Fibroblast of skin of scalp (primary cell): ENCODE measurements at regions not wholly inside any gene's neighbourhood (a gene's known extent, or its start where the extent isn't known, plus 50 kb on each side); places are given as distances from the start of the nearest gene placed in this dataset.
"Not testable (repeated sequence)": the region's sequence is repeated elsewhere in the genome, so short reads cannot be mapped to it uniquely, and the experiment has no call there.

Experiments
- DNase-seq: peaks from one replicate; pipeline ENCODE4 v3.0.0-alpha.2; 2013

DNA sequence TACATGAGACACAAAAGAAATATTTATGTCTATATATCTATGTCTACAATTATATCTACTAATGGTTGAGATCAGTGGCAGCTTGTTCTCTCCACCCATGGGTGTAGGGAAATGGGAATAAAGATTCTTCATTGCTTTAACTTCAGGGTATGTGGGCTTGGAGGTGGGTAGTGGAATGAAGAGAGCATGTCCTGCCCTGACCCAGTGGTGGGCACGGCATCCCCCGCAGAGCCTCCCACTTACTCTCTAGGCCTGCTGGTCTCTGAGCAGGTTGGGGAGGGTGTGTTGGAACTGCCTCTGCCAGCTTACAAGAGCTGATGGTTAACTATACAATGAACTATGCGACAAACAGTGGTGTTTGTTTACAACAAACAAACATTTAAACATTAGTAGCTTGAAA, 152.5 kb upstream of the SKOR2 start:
- DNase-seq, result no peak

DNA sequence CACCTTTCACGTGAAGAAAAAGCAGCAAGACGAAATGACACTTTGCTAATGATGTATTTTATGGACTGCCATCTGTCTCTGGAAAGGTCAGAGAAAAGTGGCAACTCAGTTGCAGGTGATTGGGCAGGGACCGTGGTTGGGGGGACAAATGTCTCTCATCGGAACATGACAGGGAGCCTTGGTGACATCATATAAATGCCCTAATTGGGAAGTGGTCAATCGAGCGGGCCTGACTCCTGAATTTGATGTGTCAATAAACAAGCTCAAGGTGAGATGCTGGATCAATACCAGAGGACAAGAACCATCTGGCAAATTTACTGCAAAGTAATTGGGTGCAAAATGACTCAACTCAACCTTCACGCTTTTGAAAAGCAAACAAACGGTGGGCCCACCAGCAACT, 151.9 kb upstream of the SKOR2 start:
- DNase-seq, result no peak

DNA sequence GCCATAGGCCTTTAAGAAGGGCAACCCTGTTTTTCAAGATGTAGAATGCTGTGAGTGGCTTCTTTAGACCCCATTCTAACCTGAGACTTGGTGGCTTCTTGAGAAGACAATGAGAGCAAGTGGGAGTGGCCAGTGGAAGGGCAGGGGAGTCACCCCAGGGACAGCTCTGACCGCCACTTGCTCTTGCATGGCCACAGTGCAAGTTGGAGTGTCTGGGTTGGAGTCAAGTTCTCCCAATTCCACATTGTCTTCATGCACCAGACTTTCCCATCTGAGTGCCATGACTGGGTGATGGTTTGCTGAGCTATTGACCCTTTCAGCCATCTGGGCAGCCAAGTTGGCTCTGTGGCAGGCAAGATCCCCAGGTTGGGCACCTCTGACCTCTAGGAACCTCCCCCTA, 148.0 kb upstream of the SKOR2 start:
- DNase-seq, result no peak

DNA sequence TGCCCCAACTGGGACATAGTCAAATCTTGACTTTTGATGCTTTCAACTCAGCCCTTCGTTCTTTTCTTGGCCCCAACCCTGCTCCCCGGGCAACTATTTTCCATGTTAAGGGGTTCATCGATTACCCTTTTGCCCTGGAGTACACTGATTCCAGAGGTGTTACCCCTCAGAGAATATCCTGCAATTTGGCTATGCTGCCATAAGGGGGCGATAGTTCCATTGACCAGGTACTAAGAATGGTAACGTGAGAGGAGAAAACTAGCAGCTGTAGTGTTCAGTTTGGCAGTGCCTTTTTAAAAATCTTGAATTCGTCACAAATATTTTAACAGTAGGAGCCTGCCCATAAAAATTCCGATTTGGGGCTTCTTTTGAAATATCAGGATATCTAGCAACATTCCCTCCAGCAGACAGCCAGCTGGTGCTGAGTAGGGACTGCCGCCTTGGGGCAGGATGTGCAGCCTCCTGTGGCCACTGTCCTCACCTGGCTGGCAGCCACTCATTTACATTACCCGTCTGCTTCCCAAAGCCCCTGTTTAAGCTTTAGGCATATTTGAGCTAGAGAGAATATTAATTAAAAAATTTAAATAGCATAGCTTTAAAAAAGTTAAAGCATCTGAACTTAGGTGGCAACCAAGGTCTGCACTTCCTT, 146.3 kb upstream of the SKOR2 start:
- no peak for DNase-seq

DNA sequence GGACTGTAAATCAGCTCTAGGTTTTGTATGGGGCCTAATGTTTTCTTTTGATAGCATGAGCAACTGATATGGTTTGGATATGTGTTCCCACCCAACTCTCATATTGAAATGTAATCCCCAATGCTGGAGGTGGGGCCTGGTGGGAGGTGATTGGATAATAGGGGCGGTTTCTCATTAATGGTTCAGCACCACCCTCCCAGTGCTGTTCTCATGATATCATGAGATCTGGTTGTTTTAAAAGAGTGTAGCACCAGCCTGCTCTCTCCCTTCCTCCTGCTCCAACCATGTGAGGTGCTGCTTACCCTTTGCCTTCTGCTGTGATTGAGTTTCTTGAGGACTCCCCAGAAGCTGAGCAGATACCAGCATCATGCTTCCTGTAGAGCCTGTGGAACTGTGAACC, 140.2 kb upstream of the SKOR2 start:
- no peak for DNase-seq

DNA sequence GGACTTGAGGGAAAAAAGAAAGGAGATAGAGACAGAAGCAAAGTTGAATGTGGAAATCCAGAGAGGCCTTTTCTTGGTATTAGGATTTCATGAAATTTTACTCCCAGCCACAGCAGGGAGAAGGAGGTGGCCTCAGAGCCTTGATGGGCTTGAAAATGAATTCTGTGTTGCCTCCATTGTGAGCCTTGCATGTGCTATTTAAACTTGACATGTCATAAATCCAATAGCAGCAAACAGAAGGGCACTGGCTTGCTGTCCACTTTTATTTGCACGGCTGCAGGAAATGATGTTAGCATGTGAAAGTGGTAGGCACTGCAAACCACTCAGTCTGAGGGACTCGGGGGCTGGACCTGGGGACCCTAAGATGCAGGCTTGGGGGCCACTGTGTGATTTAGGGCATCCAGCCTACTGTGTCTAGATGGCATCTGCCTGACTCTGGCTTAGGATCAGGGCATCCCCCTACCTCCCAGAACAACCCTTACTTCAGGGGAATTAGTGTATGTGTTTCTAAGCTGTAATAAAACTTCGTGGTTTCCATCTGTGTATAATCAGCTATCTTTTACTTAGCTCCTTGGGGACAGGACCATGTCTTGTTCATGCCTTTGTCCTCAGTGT, 139.1 kb upstream of the SKOR2 start:
- no peak for DNase-seq

DNA sequence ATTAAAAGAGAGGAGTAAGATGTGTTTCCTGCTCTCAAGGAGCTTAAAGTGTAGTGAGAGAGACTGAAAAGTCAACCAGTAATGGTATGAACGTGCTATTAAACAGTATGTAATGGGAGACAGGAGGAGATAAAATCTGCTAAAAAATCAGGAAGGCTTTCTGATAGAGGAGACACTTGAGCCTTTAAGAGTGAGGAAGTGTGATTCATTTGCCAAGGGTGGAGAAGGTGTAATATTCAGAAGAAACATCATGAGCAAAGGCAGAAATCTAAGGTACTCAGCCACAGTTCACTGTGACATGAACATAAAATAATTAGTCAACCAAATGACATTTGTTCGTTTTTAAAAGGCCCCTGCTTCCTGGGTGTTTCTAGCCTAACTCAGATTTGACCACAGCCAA, 137.8 kb upstream of the SKOR2 start:
- no peak for DNase-seq

DNA sequence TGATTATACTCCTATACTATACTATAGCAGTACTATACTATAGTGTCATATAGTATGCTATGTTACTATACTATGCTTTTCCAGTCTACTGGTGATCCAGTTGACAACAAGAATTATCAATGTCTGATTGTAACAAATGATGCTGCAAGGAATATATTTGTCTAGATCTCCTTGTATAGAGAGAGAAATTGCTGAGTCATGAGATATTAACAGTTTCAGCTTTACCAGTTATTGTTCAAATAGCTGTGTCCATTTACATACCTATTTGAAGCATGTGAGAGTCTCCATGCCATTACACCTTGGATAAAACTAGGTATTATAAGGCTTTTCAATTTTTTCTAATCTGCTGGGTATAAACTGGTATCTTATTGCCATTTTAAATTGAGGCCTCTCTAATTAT, 136.4 kb upstream of the SKOR2 start:
- DNase-seq, result no peak

DNA sequence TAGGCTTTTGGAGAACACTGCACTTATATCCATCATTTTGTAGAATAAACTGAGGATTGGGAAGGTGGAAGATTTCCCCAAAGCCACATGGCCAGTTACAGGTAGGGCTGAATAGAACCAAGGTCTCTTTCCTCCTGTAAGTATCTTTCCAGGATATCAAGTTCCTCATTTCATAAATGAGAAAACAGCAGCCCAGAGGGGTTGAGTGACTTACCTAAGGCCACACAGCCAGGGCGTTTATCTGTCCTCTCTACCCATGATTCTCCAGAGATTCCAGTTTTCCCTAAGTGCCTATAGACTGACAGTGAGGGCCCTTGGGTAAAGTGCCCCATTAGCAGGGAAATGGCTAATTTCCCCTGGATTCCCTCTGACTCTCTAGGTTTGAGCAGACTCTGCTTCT, 132.3 kb upstream of the SKOR2 start:
- DNase-seq, result no peak

DNA sequence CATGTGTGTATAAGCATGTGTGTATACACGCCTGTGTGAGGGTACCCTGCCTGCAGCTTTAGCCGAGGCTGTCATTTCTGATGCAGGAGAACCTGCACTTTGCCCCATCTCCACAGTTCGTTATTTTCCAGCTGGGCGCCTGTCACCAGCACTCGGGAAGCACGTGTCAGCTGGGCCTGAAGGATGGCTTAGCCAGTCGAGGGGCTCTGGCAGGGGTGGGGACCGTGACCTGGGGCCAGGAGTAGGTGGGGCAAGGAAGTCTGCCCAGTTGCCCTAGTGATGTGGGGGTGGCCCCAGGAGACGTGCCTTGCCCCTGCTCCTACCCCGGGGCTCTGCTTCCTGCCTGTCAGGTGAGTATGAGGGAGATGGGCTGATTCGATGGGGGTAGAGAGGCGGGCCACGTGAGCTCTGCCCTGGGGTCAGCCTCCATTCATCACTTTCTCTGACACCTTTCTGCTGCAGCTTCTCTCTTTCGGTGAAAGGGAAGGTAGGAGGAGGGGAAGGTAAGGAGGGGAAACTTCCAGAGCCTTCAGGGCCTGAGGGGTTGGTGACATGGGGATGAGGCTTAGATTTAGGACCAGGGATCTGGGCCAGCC, 130.6 kb upstream of the SKOR2 start:
- DNase-seq, result no peak

DNA sequence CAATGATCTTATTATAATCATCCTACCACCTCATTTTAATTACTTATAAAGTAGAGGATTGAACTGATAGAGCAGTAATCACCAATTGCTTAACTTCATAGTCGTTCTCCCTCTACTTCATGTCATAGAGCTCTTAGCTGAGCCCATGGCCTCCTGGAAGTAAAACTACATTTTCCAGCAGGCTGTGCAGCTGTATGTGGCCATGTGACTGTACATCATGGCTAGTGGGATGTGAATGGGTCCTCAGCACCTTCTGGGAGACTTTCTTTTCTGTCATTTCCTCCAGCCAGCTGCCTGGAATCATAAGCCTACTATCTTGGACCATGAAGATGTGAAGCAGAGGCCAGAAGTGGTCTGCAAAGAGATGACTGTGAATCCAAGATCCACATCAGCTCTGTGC, 128.7 kb upstream of the SKOR2 start:
- no peak for DNase-seq

DNA sequence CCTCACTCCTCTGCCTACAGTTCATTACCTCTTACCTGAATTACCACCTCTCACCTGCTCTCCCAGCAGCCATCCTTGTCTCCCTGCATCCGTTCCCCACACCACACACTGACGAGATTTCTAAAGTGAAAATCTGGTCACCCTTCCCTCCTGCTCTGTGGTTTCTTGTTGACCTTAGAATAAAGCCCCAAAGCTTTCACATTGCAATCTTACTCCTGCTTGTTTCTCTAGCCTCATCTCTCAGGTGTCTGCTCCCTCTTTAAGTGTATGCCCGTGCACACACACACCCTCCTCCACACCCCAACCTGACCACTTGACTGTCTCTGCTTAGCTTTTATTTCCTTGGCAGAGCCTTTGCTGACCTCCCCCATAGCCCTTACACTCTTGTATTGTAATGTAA, 122.0 kb upstream of the SKOR2 start:
- no peak for DNase-seq

DNA sequence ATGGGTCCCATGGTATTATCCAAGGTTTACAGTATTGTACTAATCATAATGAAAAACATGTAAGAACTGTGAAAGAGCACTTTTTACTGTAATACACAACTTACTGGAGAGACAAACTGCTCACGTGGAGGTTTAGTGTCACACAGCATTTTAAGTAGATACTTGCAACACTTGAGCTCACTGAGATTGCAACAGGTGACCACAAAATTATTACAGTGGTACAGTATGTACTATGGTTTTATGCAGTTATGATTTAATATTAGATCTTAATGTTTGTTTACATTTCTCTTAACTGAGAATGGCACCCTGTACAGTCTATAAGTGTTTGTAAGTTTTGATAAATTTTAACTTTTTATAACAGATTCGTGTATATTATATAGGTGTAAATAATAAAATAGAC, 118.6 kb upstream of the SKOR2 start:
- DNase-seq, result no peak

DNA sequence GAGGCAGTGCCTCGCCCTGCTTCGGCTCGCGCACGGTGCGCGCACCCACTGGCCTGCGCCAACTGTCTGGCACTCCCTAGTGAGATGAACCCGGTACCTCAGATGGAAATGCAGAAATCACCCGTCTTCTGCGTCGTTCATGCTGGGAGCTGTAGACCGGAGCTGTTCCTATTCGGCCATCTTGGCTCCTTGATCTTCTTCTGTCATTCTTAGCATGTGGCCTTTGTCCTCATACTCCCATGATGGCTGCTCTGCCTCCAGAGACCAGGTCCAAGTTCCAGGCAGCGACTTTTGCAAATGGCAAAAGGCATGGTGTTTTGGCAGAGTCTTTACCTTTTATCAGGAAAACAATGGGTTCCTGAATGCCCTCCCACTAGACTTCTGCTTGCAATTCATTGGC, 102.6 kb upstream of the SKOR2 start:
- not testable (repeated sequence) for DNase-seq

DNA sequence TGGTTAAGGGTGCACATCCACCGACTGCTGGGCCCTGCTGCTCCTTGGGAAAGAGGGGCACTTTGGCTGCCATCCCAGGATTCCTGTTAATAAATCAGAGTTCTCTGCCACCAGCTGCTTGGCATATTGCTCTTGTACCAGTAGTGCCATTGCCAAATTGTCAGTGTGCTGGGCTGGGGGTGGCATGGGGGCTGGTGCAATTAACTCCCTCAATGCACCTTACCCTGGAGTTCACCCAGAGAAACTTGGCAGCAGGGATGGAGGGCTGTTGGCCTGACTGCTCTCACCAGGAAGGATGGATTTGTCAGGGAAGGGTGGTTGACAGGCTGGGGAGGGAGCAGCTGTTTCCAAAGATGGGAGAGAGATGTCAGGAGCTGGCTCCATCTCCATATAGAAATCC, 94.6 kb upstream of the SKOR2 start:
- no peak for DNase-seq

DNA sequence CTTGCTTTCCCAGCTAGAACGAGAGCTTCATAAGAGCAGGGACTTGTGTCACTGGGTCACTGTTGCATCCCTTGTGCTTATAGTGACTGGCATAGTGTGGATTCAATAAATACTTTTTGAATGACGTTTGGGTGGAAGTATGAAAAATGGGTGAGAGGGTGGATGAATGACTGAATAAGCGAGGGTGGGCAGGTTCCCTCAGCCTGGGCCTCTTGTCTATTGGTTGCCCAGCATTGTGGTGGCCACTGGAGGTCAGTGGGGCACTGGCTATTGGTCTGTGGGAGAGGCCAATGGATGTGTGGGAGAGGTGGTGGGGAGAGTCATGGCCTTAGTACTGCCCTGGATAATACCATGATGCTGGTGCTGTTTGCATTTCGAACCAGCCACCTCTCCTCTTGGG, 93.8 kb upstream of the SKOR2 start:
- DNase-seq, result no peak

DNA sequence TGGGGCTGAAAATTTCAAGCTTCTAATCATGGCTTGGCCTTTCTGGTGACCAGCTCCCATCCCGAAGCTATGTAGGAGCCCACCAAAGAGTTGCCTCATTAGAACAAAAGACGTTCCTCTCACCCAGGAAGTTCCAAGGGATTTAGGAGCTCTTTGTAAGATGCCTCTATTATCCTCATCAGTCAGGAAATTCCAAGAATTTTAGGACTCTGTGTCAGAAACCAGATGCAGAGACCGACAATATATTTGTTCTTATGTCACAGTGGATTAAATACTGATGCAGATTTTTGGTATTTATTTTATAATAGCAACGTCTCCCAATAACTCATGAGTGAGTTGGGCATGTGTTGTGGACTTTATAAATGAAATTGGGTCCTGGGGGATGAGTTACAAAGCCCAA, 91.8 kb upstream of the SKOR2 start:
- peak; percentile 86 for DNase-seq

DNA sequence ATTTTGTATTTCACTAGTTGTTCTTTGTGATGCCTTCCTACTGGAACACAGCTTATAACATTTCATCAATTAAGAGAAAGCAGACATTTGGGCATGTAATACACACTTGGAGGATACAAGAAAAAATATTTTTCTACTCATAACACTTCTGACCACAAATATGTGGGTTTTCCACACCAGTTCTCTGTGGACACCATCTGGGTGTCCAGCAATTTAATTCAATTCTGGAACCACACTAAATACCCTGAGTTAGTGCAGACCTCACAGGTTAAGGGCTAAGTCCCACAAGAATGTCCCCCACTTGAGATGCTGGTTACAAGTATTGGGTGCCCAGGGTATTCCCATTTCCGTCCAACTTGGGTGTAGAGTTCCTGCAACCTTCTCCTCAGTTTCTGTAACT, 91.1 kb upstream of the SKOR2 start:
- DNase-seq, result peak; percentile 64

DNA sequence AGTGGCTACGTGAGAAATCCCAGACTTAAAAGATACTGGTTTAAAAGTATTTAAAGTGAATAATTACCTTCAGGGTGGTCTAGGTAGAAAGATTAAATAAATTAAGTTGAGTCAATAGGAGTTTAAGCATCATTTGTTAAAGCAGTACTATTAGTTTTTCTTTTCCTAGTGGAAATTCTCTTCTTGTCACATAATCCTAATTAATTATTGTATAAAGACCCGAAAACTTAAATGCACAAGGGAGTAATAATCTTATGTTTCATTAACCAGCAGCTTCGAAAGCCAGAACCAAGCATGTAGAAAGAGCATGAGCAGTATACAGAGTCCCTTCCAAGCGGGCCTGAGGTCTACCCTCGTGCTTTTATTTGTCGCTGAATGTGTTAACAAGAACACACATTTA, 90.2 kb upstream of the SKOR2 start:
- DNase-seq, result no peak

DNA sequence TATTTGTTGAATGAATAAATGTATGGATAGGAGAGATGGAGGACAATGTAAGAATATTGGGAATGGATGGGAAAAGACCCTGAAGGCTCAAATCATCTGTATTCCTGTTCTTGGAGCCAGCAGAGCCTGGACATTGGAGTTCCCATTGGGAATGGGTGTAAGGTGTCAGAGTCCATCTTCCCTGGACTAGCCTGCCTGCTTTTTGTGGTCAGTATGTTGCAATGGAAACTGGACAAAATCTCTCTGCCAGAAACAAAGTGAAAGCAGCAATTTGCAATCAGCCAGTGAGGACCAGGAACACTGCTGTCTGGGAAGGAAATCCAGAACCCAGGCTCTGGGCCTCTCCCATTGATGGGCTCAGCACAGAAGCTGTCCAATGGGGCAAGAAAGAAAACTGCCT, 83.5 kb upstream of the SKOR2 start:
- DNase-seq, result no peak

DNA sequence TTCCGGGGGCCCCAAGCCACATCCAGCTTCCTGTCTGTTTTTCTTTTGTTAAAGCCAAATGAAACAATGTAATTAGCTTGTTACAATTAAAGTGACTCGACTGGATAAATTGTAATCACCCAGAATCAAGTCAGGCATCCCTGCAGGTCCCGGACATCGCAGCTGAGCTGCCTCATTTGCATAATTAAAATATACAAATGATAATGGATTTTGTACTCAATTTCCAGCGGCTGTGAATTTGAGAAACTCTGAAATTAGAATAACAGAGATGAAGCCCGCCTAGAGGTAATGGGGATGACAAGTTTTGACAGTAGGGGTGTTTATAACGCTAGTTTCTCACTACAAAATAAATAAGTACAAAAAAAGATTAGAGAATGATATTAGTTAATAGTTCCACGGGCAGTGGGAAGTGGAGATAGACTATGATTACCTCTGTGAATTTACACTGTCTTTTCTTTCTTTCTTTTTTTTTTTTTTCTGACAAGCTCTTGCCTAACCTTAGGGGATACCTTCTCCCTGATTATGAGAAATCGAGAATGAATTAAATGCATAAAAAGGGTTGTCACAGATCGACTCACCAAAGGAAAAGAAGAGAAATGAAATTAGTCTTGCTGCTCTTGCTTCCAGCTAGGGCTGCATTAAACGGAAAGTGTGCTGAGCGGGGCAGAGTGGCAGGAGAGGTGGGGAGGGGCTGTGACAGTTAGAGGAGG, 82.6 kb upstream of the SKOR2 start:
- DNase-seq, result no peak

DNA sequence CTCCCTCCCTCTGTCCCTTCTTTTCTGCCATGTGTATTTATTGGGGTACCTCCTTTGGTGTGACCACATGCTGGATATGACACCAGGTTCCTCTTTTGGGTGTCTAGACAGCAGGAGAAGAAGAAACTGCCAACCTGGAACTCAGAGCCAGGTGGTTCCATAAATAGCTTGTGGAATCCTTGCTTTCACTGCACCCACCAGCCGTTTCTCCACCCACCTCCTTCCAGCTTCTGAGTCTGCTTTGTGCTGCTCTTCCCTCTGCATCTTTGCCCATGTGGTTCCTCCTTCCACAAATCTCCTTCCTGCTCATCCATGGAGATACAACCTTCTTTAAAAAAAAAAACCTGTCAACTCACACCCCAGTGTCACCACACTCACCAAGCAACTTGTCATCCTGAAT, 80.2 kb upstream of the SKOR2 start:
- DNase-seq, result no peak

DNA sequence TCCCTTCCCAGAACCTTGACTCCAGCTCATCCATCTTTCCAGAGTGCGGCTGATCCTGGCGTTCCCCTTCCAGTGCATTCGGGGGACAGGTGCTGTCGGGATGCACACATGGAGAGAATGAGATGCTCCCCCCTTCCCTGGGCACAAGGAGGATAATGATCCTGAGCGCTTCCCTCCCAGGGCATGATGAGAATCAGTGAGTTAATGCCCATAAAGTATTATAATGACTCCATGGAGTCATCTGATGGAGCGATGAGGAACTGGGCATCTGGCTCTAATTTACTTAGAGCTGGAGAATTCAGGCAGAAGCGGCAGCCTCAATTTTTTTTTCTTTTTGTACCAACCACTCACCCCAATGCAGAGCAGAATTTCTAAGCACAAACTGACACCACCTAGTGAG, 79.6 kb upstream of the SKOR2 start:
- peak; percentile 20 for DNase-seq

DNA sequence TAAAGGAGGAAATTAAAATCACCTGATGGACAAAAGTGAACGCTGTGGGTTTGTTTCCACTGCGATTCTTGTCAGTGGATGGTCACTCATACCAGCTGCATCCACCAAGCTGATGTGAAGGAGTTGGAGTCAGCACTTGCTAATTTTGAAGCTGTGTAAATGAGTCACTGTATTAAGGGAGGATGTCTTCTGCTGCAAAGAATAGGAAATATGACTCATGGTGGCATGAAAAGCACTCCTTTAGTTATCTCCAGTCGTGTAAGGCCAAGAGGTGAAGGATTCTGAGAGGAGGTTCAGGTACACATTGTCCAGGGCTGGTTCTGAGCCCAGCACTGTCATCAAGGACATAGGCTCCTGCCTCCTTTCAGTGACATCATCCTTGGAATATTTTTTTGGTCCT, 71.7 kb upstream of the SKOR2 start:
- DNase-seq, result peak; percentile 60
